Fibroblast of lung (primary cell): ENCODE measurements at regions not wholly inside any gene's neighbourhood (a gene's known extent, or its start where the extent isn't known, plus 50 kb on each side); places are given as distances from the start of the nearest gene placed in this dataset.

Experiments
- DNase-seq, 2 donors: peaks; one replicate each; pipeline versions ENCODE4 v3.0.0 to v3.0.0-alpha.2; 2010; ENCODE audit warnings: low read depth in 2 of 2
- H2AFZ ChIP-seq: 2 replicates; pipeline ENCODE4 v1.5.1; 2012; ENCODE audit warnings: low read length, control low read depth, inconsistent platforms
- H3K27ac ChIP-seq: 2 replicates; pipeline ENCODE4 v1.5.1; 2011; ENCODE audit warnings: low read length, control low read depth; ENCODE audit not compliant: insufficient read depth
- H3K27me3 ChIP-seq: 2 replicates; pipeline ENCODE4 v1.5.1; 2011; ENCODE audit warnings: mild to moderate bottlenecking, low read length; ENCODE audit not compliant: control insufficient read depth, insufficient read depth
- H3K36me3 ChIP-seq: 2 replicates; pipeline ENCODE4 v1.5.1; 2011; ENCODE audit warnings: low read length; ENCODE audit not compliant: control insufficient read depth, insufficient read depth
- H3K4me1 ChIP-seq: 2 replicates; pipeline ENCODE4 v1.5.1; 2011; ENCODE audit warnings: low read length; ENCODE audit not compliant: control insufficient read depth, insufficient read depth; ENCODE audit errors: extremely low read depth
- H3K4me2 ChIP-seq: 2 replicates; pipeline ENCODE4 v1.5.1; 2011; ENCODE audit warnings: low read length, control low read depth; ENCODE audit not compliant: insufficient read depth; ENCODE audit errors: extremely low read depth
- H3K4me3 ChIP-seq, 4 experiments: fragments of 200-600 bp in 1 of 4; sonication (generic) in 1 of 4; replicated peaks in 1 of 4; 2 replicates each; pipeline ENCODE4 v1.5.1; 2011 to 2016; ENCODE audit warnings: low read length in 4 of 4, low read depth in 3 of 4, mild to moderate bottlenecking in 3 of 4, control low read depth in 2 of 4, inconsistent platforms in 1 of 4, mixed read lengths in 1 of 4; ENCODE audit not compliant: insufficient read depth in 1 of 4; ENCODE audit errors: control extremely low read depth in 1 of 4
- H3K79me2 ChIP-seq: 2 replicates; pipeline ENCODE4 v1.5.1; 2012; ENCODE audit warnings: mild to moderate bottlenecking, low read length, inconsistent platforms; ENCODE audit not compliant: control insufficient read depth, insufficient read depth
- H3K9ac ChIP-seq: 2 replicates; pipeline ENCODE4 v1.5.1; 2011; ENCODE audit warnings: mild to moderate bottlenecking, low read length, control low read depth; ENCODE audit not compliant: insufficient read depth
- H3K9me3 ChIP-seq: 2 replicates; pipeline ENCODE4 v1.5.1; 2012; ENCODE audit warnings: low read depth, low read length; ENCODE audit not compliant: control insufficient read depth, insufficient read depth
- H4K20me1 ChIP-seq: 2 replicates; pipeline ENCODE4 v1.5.1; 2011; ENCODE audit warnings: low read length; ENCODE audit not compliant: control insufficient read depth, insufficient read depth; ENCODE audit errors: extremely low read depth
- CTCF ChIP-seq, 2 donors: IDR thresholded peaks in 1 of 2; conservative IDR thresholded peaks in 1 of 2; 1 replicate in 1 of 2; 2 replicates in 1 of 2; pipeline ENCODE4 v1.5.1; 2011 to 2012; ENCODE audit warnings: low read length in 2 of 2, control low read depth in 1 of 2, inconsistent platforms in 1 of 2, low read depth in 1 of 2, mild to moderate bottlenecking in 1 of 2
- EZH2 ChIP-seq: IDR thresholded peaks from 2 replicates; pipeline ENCODE4 v1.5.1; 2012; ENCODE audit warnings: low read length, control low read depth, mild to moderate bottlenecking; ENCODE audit errors: missing control alignments

GRCh38 chr3:76827701-76828226 is 212.1 kb upstream of the ROBO2 start:
- H3K9me3 ChIP-seq: no peaks in the 10 kb centered on the region
- H3K9ac ChIP-seq: no peak overlapping the region
- H3K36me3 ChIP-seq: no peaks in the 10 kb centered on the region
- DNase-seq: peak in 1 of 2 donors; percentile 10
- no peak overlapping the region for H3K4me2 ChIP-seq
- TF ChIP-seq EZH2 (no peak), CTCF (conservative IDR thresholded peaks at IDR 0.05 in 1 of 2, IDR thresholded peaks at IDR 0.05 in 1 of 2; ENCODE audit: low read depth in 1 of 2, low read length in 2 of 2) (no peak)
- H2AFZ ChIP-seq: no peak overlapping the region
- H4K20me1 ChIP-seq: no peaks in the 10 kb centered on the region
- no peaks in the 10 kb centered on the region for H3K79me2 ChIP-seq
- no peaks in the 10 kb centered on the region for H3K27me3 ChIP-seq
- H3K4me1 ChIP-seq: no peaks in the 10 kb centered on the region
- H3K27ac ChIP-seq: no peak overlapping the region
- H3K4me3 ChIP-seq: no peak overlapping the region

GRCh38 chr3:76834657-76835056 is 205.2 kb upstream of the ROBO2 start:
- TF ChIP-seq CTCF (conservative IDR thresholded peaks at IDR 0.05 in 1 of 2, IDR thresholded peaks at IDR 0.05 in 1 of 2; ENCODE audit: low read depth in 1 of 2, low read length in 2 of 2): no peak
- TF ChIP-seq EZH2: no peak
- no peak overlapping the region for H3K4me3 ChIP-seq
- no peaks in the 10 kb centered on the region for H4K20me1 ChIP-seq
- H3K27ac ChIP-seq: no peak overlapping the region
- peak in 1 of 2 donors; percentile 28 for DNase-seq
- H3K79me2 ChIP-seq: no peaks in the 10 kb centered on the region
- no peak overlapping the region for H2AFZ ChIP-seq
- no peaks in the 10 kb centered on the region for H3K4me1 ChIP-seq
- no peaks in the 10 kb centered on the region for H3K9me3 ChIP-seq
- H3K4me2 ChIP-seq: no peak overlapping the region
- no peaks in the 10 kb centered on the region for H3K27me3 ChIP-seq
- no peaks in the 10 kb centered on the region for H3K36me3 ChIP-seq
- H3K9ac ChIP-seq: no peak overlapping the region

- Histone ChIP-seq H3K9me3 (no peaks in the 10 kb centered on the region), H3K9ac (no peak overlapping the region), H3K4me2 (no peak overlapping the region), H3K27me3 (no peaks in the 10 kb centered on the region), H4K20me1 (no peaks in the 10 kb centered on the region), H2AFZ (no peak overlapping the region), H3K4me1 (no peaks in the 10 kb centered on the region), H3K27ac (no peak overlapping the region), H3K79me2 (no peaks in the 10 kb centered on the region), H3K36me3 (no peaks in the 10 kb centered on the region), H3K4me3 (no peak overlapping the region)
- DNase-seq: peak in 1 of 2 donors; percentile 67
- TF ChIP-seq EZH2 (no peak), CTCF (conservative IDR thresholded peaks at IDR 0.05 in 1 of 2, IDR thresholded peaks at IDR 0.05 in 1 of 2; ENCODE audit: low read depth in 1 of 2, low read length in 2 of 2) (no peak)
These were observed 198.2 kb upstream of the ROBO2 start for GRCh38 chr3:76841747-76842146.
